ENCODE measurements at regions not wholly inside any gene's neighbourhood (a gene's known extent, or its start where the extent isn't known, plus 50 kb on each side); places are given as distances from the start of the nearest gene placed in this dataset.
"Not testable (repeated sequence)": the region's sequence is repeated elsewhere in the genome, so short reads cannot be mapped to it uniquely, and the experiment has no call there.

- DNase-seq (ENCODE audit: low spot score) = no peak
Observed at GRCh38 chr4:129254526-129254925, 158.6 kb downstream of the C4orf33 start.

GRCh38 chr4:129261584-129261983 lies 165.6 kb downstream of the C4orf33 start:
- DNase-seq (ENCODE audit: low spot score) = no peak

DNA sequence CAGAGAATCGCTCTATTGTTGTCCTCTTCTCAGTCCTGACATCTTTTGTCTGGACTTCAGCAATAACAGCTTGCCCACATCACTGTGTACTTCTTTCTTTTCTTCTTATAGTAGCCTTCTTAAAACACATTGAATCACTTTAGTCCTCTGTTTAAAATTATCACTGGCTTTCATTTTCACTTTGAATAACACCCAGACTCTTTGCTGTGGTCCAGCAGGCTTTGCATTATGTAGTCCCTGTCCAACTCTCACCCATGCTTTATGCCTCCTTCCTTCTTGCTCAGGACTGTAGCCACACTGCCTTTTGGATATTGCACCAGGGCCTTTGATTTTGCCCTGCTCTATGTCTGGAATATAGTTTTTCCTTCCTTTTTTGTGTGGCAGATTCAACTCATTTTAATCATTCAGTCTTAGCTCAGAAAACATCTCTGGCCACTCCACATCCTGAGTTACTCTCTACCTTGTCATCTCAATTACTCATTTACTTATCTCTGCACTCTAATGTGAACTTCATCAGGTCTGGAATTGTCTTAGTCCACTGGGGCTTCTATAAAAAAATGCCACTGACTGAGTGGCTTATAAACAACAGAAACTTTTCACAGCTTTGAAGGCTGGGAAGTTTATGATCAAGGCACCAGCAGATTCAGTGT lies 168.2 kb downstream of the C4orf33 start:
- DNase-seq (ENCODE audit: low spot score) = no peak

DNA sequence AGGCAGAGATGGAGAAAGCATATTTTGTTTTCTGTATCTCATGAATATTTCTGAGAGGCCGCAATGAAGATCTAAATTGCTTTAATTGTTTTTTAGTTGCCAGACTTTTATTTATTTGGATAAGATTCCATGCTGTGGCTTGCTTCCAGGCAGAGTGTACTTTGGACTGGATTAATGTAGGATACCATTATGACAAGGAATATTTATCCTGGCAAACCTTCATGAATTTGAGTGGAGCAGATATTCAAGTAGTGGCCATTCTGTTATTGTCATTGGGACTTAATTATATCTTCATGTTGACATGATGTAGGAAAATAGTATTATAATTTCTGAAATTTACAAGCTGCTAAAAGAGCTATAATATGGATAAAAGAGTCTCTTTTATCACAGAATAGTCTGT lies 182.9 kb downstream of the C4orf33 start:
- no peak for DNase-seq (ENCODE audit: low spot score)

- no peak for DNase-seq (ENCODE audit: low spot score)
Observed at GRCh38 chr4:129282293-129282692, 186.3 kb downstream of the C4orf33 start.

- DNase-seq (ENCODE audit: low spot score) = not testable (repeated sequence)
Observed at GRCh38 chr4:129292194-129292593, 196.2 kb downstream of the C4orf33 start.

DNA sequence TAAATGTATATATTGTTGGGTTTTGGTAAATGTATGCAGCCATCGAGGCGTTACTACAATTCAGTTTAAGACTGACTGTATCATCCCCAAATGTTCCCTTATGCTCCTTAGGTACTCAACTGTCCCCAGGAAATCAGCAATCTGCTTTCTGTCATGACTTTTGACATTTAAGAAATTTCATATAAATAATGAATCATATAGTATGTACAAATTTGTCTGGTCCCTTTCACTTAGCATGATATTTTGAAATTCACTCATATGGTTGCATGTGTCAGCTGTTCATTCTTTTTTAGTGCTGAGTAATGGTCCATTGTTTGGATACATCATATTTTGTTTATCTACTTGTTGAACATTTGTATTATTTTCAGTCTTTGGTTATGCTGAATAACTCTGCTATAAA lies 218.8 kb downstream of the C4orf33 start:
- no peak for DNase-seq (ENCODE audit: low spot score)

GRCh38 chr4:129322920-129323319 lies 227.0 kb downstream of the C4orf33 start:
- DNase-seq (ENCODE audit: low spot score) = no peak

DNA sequence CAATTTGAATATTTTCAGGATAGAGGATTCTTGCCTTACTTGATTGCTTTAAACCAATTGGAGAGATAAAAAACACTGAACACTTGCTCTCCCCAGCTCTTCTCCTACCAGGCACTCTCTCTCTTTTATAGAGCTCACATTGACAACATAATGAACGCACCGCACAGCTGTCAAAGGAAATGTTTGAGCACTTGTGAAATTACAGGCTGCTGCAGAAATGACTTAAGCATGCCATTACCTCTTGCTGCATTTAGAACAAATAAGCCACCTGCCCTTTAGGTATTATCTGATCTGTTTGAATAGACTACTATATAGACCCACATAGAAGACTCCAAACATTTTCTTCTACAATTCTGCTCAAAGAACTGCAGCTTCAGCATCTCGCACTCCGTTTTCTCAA lies 227.7 kb downstream of the C4orf33 start:
- DNase-seq (ENCODE audit: low spot score) = no peak

DNA sequence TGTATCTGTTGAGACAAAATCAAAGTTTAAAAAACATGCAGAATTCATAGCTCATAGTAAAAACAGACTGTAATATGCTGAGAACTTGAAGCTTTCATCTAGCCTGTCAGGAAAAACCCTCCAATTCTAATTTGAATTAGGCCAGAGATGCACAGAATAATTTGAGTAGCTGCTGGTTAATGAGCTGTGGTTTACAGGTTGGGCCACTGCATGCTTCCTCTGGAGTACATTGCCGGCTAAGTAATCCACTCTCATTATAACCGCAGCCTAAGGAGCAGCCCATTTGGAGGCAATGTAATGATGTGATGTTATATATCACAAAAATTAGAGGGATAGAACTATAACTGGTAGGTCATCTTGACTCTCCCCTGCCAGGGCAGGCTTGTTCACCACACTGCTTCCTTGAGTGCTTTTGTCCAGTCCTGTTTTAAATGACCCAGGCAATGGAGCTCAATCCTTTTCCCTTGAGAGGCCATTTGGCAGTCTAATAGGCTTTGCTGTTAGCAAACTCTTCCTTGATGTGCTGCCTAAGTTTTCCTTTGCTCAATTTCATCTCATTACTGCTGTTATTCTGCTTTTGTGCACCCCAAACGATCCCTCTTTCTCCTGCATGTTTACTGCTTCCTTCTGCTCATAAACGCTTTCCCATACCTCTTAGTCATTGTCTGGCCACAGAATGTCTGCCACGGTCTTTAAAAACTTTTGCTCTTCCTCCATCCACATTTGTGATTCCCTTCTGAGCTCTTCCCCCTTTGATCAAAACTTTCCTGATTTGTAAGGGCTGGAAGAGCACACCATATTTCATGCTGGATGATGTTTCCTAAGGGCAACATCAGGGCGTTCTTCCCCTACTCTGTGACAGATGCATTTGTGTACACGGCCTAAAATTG lies 230.9 kb downstream of the C4orf33 start:
- DNase-seq (ENCODE audit: low spot score) = no peak

- DNase-seq (ENCODE audit: low spot score) = no peak
Observed at GRCh38 chr4:129327637-129328036, 231.7 kb downstream of the C4orf33 start.

- DNase-seq (ENCODE audit: low spot score) = no peak
Observed at GRCh38 chr4:129328162-129328561, 232.2 kb downstream of the C4orf33 start.

DNA sequence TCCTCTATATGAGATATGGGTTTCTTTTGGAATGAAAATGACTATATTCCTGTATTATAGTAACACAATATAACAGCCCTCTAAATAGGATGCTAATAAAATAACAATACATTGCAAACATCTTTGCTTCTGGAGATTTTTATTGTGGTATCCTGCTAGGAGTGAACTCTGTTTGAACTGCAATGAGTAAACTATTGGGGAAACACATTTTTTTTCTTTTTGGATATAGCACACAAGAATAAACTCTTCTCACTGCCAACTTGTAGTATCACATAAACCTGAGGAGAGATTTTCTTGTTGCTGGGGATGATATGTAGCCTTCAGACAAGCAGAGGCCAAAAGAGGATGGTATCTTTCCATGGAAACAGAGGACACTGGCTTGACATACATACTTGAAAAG lies 238.2 kb downstream of the C4orf33 start:
- no peak for DNase-seq (ENCODE audit: low spot score)

GRCh38 chr4:129335276-129335675 lies 239.3 kb downstream of the C4orf33 start:
- DNase-seq (ENCODE audit: low spot score) = no peak

- no peak for DNase-seq (ENCODE audit: low spot score)
Observed at GRCh38 chr4:129335818-129336217, 239.9 kb downstream of the C4orf33 start.

GRCh38 chr4:129336457-129337227 lies 240.7 kb downstream of the C4orf33 start:
- DNase-seq (ENCODE audit: low spot score) = no peak

GRCh38 chr4:129337228-129337620 lies 241.3 kb downstream of the C4orf33 start:
- no peak for DNase-seq (ENCODE audit: low spot score)

DNA sequence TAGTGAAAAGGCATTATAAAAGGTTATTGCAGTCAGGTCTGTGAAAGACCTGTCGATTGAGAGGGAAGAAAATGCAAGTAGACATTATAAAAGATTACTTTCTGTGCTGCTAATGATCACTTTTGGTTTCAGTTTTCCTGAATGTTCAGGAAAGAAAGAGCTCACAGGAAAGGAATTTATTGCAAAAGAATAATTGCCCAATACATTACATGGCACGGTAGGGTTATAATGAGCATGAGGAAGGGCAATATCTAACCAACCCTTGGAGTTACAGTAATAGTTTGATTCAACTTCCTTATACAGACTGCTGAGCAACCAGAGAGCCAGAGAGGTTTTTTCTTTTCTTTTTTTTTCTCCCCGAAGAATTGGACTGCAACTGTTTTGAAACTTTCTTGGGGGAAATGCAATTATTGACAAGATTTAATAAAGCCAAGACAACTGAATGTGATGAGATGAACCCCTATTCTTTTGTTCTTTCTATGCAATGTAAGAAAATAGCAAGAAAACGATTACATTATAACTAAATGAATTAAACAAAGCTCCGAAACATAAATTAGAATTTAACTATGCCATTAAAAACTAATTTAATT lies 247.0 kb downstream of the C4orf33 start:
- no peak for DNase-seq (ENCODE audit: low spot score)

DNA sequence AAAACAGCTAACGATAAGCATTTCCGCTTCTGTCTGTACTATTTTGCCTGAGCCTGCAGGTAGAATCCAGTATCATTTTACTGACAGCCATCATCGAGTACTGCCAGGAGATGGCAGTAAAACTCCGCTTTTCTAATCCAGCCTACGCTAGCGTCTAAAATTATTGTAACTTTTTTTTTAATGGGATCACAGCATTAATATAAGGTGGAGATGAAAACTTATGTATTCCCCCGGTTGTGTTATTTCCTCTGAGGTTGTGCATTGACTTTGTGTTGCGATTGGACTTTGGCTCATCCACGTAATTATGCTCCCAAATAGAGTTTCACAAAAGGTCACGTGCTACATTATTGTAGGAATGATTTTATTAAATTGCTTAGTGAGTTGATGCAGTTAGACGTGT lies 248.1 kb downstream of the C4orf33 start:
- DNase-seq (ENCODE audit: low spot score) = peak; percentile 44

DNA sequence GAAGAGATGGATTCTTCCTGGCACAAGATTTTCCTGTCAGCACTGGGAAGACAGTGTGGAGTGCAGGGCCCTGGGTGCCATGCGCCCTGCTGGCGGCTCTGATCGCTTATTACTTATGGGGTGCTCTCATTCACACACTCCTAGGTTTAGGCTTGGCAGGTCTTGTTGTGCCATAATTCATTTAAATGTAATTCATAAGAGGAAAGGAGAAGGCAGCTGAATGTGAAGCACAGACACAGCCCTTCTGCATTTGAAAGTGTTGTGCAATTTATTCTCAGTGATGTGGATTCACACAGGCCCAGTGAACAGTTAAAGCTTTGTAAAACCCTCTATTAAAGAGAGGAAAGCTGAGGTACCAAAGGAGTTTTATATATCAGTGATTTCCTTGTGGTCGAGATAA lies 249.7 kb downstream of the C4orf33 start:
- no peak for DNase-seq (ENCODE audit: low spot score)

GRCh38 chr4:129346036-129346435 lies 250.1 kb downstream of the C4orf33 start:
- DNase-seq (ENCODE audit: low spot score) = no peak

DNA sequence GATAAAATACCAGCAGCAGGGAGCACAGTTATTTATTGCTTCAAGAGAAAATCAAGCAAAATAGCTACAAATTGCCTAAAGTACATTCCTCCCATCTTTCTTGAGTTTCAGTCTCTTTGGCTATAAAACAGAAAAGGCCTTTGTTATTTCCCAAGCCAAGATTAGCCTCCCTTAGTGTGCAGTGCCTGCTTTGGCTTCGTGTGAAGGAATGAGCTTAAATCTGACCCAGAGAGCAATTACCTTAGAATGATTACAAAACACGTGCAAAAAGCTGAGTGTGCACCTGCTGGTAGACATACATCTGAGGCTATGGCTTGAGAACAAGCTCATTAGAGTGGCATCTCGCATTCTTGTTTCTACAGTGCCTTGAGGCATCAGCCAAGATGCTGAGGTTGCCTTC lies 250.8 kb downstream of the C4orf33 start:
- DNase-seq (ENCODE audit: low spot score) = no peak

Measured in iPS-NIHi11 (cell line).